Small intestine (tissue), 7 donors: ENCODE measurements at regions not wholly inside any gene's neighbourhood (a gene's known extent, or its start where the extent isn't known, plus 50 kb on each side); places are given as distances from the start of the nearest gene placed in this dataset.
A peak's percentile ranks its signal among the peaks of the same experiment; 100 is the strongest.

Experiments used
- DNase-seq, 2 donors: peaks; one replicate each; pipeline versions ENCODE4 v3.0.0 to v3.0.0-alpha.2; 2013
- FAIRE-seq: peaks from 2 replicates; lab custom pipeline; 2012; peaks lifted over from hg19 to GRCh38; lab: Jason Lieb, UNC
- H3K27ac ChIP-seq, 3 donors: one replicate each; pipeline ENCODE4 v1.5.1; 2013; ENCODE audit warnings: low read length in 2 of 3, mild to moderate bottlenecking in 2 of 3, control low read depth in 1 of 3, inconsistent platforms in 1 of 3, low read depth in 1 of 3, moderate library complexity in 1 of 3
- H3K27me3 ChIP-seq, 3 donors: one replicate each; pipeline ENCODE4 v1.6.1; 2013; ENCODE audit warnings: low read length in 3 of 3, inconsistent platforms in 1 of 3; ENCODE audit not compliant: control insufficient read depth in 3 of 3, insufficient read depth in 3 of 3
- H3K36me3 ChIP-seq, 3 donors: one replicate each; pipeline ENCODE4 v1.6.1; 2013; ENCODE audit warnings: low read length in 3 of 3, inconsistent platforms in 1 of 3, low read depth in 1 of 3, mild to moderate bottlenecking in 1 of 3, moderate library complexity in 1 of 3; ENCODE audit not compliant: control insufficient read depth in 3 of 3, insufficient read depth in 2 of 3
- H3K4me1 ChIP-seq, 3 donors: one replicate each; pipeline ENCODE4 v1.6.1; 2013; ENCODE audit warnings: low read length in 2 of 3, inconsistent platforms in 1 of 3, low read depth in 1 of 3, mild to moderate bottlenecking in 1 of 3, moderate library complexity in 1 of 3; ENCODE audit not compliant: control insufficient read depth in 3 of 3, insufficient read depth in 2 of 3
- H3K4me3 ChIP-seq, 3 donors: one replicate each; pipeline ENCODE4 v1.5.1; 2013; ENCODE audit warnings: low read length in 3 of 3, control low read depth in 1 of 3, inconsistent platforms in 1 of 3, low read depth in 1 of 3, mild to moderate bottlenecking in 1 of 3, moderate library complexity in 1 of 3
- H3K9me3 ChIP-seq, 2 donors: one replicate each; pipeline ENCODE4 v1.6.1; 2013; ENCODE audit warnings: low read depth in 1 of 2, low read length in 1 of 2; ENCODE audit not compliant: control insufficient read depth in 2 of 2, insufficient read depth in 1 of 2
- WGBS, 3 donors: extraction: QIAGEN DNeasy Blood & Tissue Kit; methylation state at CpG; one replicate each; pipeline ENCODE4 v1.1.7; 2013; 5-methylcytosine and 5-hydroxymethylcytosine counted together
- donor health status: healthy with polysubstance abuse.
- donor health status: control.
- donor health status: control.
- donor health status: Bipolar disorder and iron deficiency.
- donor health status: healthy.

GRCh38 chr3:17901893-17902292 is 159.5 kb upstream of the TBC1D5 start:
- DNase-seq = no peak
- no peak for FAIRE-seq
- no peaks in the 10 kb centered on the region for H3K36me3 ChIP-seq
- H3K27ac ChIP-seq = no peak overlapping the region
- no peaks in the 10 kb centered on the region for H3K4me1 ChIP-seq
- WGBS, 3 donors = 38 to 73% (median 43%) methylated on average over 1 of the region's 1 CpG
- no peak overlapping the region for H3K4me3 ChIP-seq
- no peaks in the 10 kb centered on the region for H3K27me3 ChIP-seq
- peaks cover 0 to 5% of the 10 kb centered on the region in 2 donors for H3K9me3 ChIP-seq

GRCh38 chr3:17894434-17895060 is 152.1 kb upstream of the TBC1D5 start:
- no peak overlapping the region for H3K4me3 ChIP-seq
- peak; percentile 29 to 67 for DNase-seq
- H3K36me3 ChIP-seq = no peaks in the 10 kb centered on the region
- H3K9me3 ChIP-seq = peaks cover 0 to 6% of the 10 kb centered on the region in 2 donors
- FAIRE-seq = no peak
- no peaks in the 10 kb centered on the region for H3K27me3 ChIP-seq
- H3K4me1 ChIP-seq = peaks cover 0 to 3% (median 0%) of the 10 kb centered on the region in 3 donors
- H3K27ac ChIP-seq = no peak overlapping the region
- WGBS, 3 donors = 0 to 23% (median 19%) methylated on average over 1 of the region's 1 CpG

- Histone ChIP-seq H3K27me3 (no peaks in the 10 kb centered on the region), H3K4me1 (peaks cover 0 to 3% (median 0%) of the 10 kb centered on the region in 3 donors), H3K9me3 (peaks cover 0 to 6% of the 10 kb centered on the region in 2 donors), H3K36me3 (no peaks in the 10 kb centered on the region), H3K27ac (peak overlapping the region in 1 of 3 donors; percentile 4), H3K4me3 (no peak overlapping the region)
- DNase-seq (peak; percentile 10 to 55), FAIRE-seq (no peak)
- 39 to 73% (median 66%) methylated on average over 4 of the region's 4 CpGs for WGBS, 3 donors
Measured at GRCh38 chr3:17891139-17891856, 148.9 kb upstream of the TBC1D5 start.

GRCh38 chr3:17885986-17886385 is 143.6 kb upstream of the TBC1D5 start:
- Histone ChIP-seq H3K27me3 (no peaks in the 10 kb centered on the region), H3K27ac (no peak overlapping the region), H3K36me3 (no peaks in the 10 kb centered on the region), H3K4me1 (no peaks in the 10 kb centered on the region), H3K9me3 (no peaks in the 10 kb centered on the region), H3K4me3 (no peak overlapping the region)
- no peak for DNase-seq
- FAIRE-seq = no peak
- 94 to 99% (median 95%) methylated on average over 3 of the region's 3 CpGs for WGBS, 3 donors

GRCh38 chr3:17882981-17883380 is 140.6 kb upstream of the TBC1D5 start:
- no peaks in the 10 kb centered on the region for H3K9me3 ChIP-seq
- no peak overlapping the region for H3K27ac ChIP-seq
- no peaks in the 10 kb centered on the region for H3K36me3 ChIP-seq
- WGBS, 3 donors = 78 to 84% (median 79%) methylated on average over 2 of the region's 2 CpGs
- no peak overlapping the region for H3K4me3 ChIP-seq
- no peaks in the 10 kb centered on the region for H3K27me3 ChIP-seq
- FAIRE-seq = no peak
- no peaks in the 10 kb centered on the region for H3K4me1 ChIP-seq
- no peak for DNase-seq

GRCh38 chr3:17877299-17877698 is 134.9 kb upstream of the TBC1D5 start:
- no peaks in the 10 kb centered on the region for H3K27me3 ChIP-seq
- no peak for DNase-seq
- H3K27ac ChIP-seq = no peak overlapping the region
- no peaks in the 10 kb centered on the region for H3K9me3 ChIP-seq
- no peak overlapping the region for H3K4me3 ChIP-seq
- FAIRE-seq = no peak
- no peaks in the 10 kb centered on the region for H3K36me3 ChIP-seq
- WGBS, 3 donors = 65 to 79% (median 73%) methylated on average over 5 of the region's 5 CpGs
- H3K4me1 ChIP-seq = no peaks in the 10 kb centered on the region

GRCh38 chr3:17874636-17875035 is 132.2 kb upstream of the TBC1D5 start:
- WGBS, 3 donors = 38 to 63% (median 43%) methylated on average over 1 of the region's 1 CpG
- Histone ChIP-seq H3K27ac (no peak overlapping the region), H3K4me3 (no peak overlapping the region), H3K4me1 (no peaks in the 10 kb centered on the region), H3K36me3 (no peaks in the 10 kb centered on the region), H3K9me3 (no peaks in the 10 kb centered on the region), H3K27me3 (no peaks in the 10 kb centered on the region)
- FAIRE-seq (no peak), DNase-seq (no peak)

GRCh38 chr3:17872457-17872856 is 130.0 kb upstream of the TBC1D5 start:
- Histone ChIP-seq H3K27ac (no peak overlapping the region), H3K27me3 (no peaks in the 10 kb centered on the region), H3K4me3 (no peak overlapping the region), H3K4me1 (no peaks in the 10 kb centered on the region), H3K36me3 (no peaks in the 10 kb centered on the region), H3K9me3 (no peaks in the 10 kb centered on the region)
- WGBS, 3 donors = 93 to 95% (median 94%) methylated on average over 13 of the region's 13 CpGs
- FAIRE-seq (no peak), DNase-seq (no peak)
